Astrocyte of the cerebellum (primary cell): ENCODE measurements at regions not wholly inside any gene's neighbourhood (a gene's known extent, or its start where the extent isn't known, plus 50 kb on each side); places are given as distances from the start of the nearest gene placed in this dataset.

Experiments used
- DNase-seq: peaks from one replicate; pipeline ENCODE4 v3.0.0-alpha.2; 2011; ENCODE audit warnings: low read depth
- H3K4me3 ChIP-seq: 2 replicates; pipeline ENCODE4 v1.5.1; 2011; ENCODE audit warnings: mild to moderate bottlenecking, low read depth, low read length, moderate library complexity
- CTCF ChIP-seq: IDR thresholded peaks from 2 replicates; pipeline ENCODE4 v1.5.1; 2012; ENCODE audit warnings: low read length, low read depth, moderate library complexity, mild to moderate bottlenecking; ENCODE audit errors: missing control alignments
- in situ Hi-C: cut with HindIII; loops from 2 replicates; pipeline ENCODE4 v1.10.0; 2017; ENCODE audit warnings: low sequenced_read_pairs

- no peak overlapping the region for H3K4me3 ChIP-seq
- in situ Hi-C loops, result no loop called here
- no peak for DNase-seq
- TF ChIP-seq CTCF, result no peak
Measured at GRCh38 chr21:15327637-15328265, 263.0 kb upstream of the NRIP1 start.

DNA sequence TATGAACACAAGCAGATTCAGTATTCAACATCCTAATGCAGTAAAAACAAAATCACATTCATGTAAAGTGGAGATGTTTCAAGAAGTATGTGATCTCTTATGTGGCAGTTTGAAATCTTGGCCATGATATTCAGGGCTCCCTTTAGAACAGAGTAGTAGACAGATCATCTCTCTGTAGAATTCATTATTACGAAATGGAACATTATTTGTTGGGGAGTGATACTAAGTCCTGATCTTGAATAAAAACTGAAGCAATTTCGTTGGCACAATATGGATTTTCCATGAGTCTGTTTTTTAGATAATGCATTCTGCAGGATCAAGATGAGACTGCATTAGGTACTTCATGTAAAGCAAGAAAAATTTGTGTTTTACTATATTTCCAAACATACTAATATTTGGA is 264.4 kb upstream of the NRIP1 start:
- in situ Hi-C loops, result no loop called here
- TF ChIP-seq CTCF, result no peak
- no peak for DNase-seq
- H3K4me3 ChIP-seq, result no peak overlapping the region

GRCh38 chr21:15330872-15331271 is 266.1 kb upstream of the NRIP1 start:
- no peak overlapping the region for H3K4me3 ChIP-seq
- no peak for TF ChIP-seq CTCF
- no peak for DNase-seq
- in situ Hi-C loops, result no loop called here

DNA sequence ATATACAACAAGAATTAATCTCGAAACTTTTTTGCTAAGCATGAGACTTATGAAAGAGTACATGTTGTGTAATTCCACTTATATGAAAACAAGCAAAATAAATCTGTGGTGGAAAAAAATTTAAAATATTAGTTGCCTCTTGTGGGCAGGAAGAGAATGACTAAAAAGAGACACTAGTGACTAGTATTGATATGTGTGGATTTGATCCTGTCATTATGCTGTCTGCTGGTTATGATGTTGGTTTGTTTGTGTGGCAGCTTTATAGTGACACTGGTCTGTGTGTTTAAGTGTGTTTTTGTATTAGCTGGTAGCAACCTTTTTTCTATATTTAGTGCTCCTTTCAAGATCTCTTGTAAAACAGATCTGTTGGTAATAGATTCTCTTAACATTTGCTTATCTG is 267.8 kb upstream of the NRIP1 start:
- TF ChIP-seq CTCF, result no peak
- DNase-seq, result no peak
- no peak overlapping the region for H3K4me3 ChIP-seq
- in situ Hi-C loops, result no loop called here

DNA sequence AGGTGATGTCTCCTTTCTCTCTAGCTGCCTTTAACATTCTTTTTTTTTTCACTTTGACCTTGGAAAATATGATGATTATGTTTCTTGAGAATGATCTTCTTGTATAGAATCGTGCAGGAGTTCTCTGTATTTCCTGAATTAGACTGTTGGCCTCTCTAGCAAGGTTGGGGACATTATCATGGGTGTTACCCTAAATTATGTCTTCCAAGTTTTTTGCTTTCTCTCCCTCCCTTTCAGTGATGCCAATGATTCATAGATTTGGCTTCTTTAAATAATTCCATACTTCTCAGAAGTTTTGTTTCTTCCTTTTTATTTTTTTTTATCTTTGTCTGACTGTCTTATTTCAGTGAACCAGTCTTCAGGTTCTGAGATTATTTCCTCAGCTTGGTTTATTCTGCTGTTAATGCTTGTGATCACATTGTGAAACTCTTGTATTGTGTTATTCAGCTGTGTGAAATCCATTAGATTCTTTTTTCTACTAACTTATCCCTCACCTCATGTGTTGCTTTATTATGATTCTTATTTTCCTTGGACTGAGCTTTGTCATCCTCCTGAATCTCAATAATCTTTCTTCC is 268.4 kb upstream of the NRIP1 start:
- no peak for TF ChIP-seq CTCF
- H3K4me3 ChIP-seq, result no peak overlapping the region
- in situ Hi-C loops, result no loop called here
- no peak for DNase-seq

GRCh38 chr21:15333951-15334350 is 269.2 kb upstream of the NRIP1 start:
- in situ Hi-C loops, result no loop called here
- no peak for DNase-seq
- no peak for TF ChIP-seq CTCF
- H3K4me3 ChIP-seq, result no peak overlapping the region
